HG02759 (cell line): ENCODE measurements at regions not wholly inside any gene's neighbourhood (a gene's known extent, or its start where the extent isn't known, plus 50 kb on each side); places are given as distances from the start of the nearest gene placed in this dataset.
"Not testable (repeated sequence)": the region's sequence is repeated elsewhere in the genome, so short reads cannot be mapped to it uniquely, and the experiment has no call there.

Experiments used
- ATAC-seq: cut with Tn5 transposase; IDR thresholded peaks from one replicate; pipeline ENCODE4 v1.9.1; 2021; ENCODE audit warnings: mild to moderate bottlenecking, moderate library complexity; ENCODE audit not compliant: unreplicated experiment

DNA sequence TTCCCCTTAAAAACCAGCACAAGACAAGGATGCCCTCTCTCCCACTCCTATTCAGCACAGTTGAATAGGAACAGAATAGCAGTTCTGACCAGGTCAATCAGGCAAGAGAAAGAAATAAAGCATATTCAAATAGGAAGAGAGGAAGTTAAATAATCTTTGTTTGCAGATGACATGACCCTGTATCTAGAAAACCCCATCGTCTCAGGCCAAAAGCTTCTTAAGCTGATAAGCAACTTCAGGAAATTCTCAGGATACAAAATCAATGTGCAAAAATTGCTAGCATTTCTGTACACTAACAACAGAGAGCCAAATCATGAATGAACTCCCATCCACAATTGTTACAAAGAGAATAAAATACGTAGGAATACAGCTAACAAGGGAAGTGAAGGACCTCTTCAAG lies 394.1 kb upstream of the NFIA start:
- ATAC-seq: not testable (repeated sequence)

- no peak for ATAC-seq
Observed at GRCh38 chr1:60681095-60681860, 401.1 kb upstream of the NFIA start.

DNA sequence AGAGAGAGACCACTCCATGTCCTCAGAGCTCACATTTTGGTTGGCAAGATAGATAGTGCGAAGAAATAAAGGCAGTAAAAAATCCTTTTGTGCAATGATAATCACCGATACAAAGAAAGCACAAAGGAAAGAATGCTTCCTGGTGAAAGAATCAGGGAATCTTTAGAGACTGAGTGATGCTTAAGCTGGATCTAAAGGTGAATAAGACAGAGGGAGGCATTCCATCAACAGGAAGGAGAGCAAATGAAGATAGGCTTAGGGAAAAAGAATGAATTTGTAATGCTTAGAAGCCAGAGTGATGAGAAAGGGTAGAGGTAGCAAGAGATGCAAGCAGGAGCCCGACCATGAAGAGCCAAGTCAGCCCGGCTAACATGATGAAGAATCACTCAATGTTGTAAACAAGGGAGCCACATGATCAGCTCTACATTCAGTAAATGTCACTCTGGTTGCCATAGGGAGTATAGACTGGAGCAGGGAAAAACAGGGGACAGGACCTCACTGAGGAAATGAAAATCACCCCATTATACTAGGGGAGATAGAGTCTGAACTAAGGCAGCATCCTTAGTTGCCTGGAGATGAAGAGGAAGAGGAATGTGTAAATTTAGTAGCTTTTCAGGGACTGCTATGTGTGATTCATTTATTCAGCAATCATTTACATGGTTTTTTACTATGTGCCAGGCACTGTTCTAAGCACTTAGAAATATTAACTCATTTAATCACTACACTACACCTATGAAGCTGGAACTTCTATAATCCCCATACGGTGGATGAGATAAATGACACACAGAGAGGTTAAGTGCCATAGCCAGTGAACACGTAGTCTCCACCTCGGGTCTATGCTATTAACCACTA lies 402.6 kb upstream of the NFIA start:
- no peak for ATAC-seq

DNA sequence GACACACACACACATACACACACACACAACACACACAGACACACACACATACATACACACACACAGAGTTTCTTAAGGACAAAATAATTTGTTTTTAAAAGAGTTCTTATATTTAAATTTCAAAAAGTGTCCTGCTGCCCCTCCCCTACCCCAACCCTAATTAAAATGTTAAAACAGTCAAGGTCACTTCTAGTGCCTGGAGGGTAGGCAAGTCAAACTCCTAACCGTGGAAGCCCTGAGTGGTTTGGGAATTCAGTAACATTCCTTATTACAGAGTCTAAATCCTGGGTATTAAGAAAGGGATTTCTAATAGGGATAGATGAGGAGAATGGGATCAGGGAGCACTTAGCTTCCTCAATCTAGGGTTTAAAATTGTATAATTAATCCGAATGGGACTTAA lies 403.6 kb upstream of the NFIA start:
- ATAC-seq: no peak

- no peak for ATAC-seq
Observed at GRCh38 chr1:60678391-60678790, 404.0 kb upstream of the NFIA start.

- no peak for ATAC-seq
Observed at GRCh38 chr1:60672449-60672848, 409.9 kb upstream of the NFIA start.

DNA sequence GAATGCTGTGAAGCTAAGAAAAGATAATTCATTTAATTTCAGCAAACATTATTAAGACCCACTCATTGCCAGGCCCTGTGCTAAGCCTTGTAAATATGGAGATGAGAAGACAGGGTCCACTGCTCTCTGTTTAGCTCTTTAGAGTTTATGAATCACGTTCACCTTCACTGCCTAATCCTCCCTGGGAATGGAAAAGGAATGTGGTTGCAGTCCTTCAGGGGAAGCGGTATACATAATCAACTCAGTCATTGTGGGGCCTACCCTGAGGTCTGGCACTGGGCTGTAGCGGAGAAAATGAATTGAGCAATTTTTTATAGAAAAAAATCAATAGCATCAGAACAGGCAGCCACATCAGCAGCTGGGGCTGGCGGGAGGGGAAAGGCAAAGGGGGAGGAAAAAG lies 412.1 kb upstream of the NFIA start:
- ATAC-seq: no peak

DNA sequence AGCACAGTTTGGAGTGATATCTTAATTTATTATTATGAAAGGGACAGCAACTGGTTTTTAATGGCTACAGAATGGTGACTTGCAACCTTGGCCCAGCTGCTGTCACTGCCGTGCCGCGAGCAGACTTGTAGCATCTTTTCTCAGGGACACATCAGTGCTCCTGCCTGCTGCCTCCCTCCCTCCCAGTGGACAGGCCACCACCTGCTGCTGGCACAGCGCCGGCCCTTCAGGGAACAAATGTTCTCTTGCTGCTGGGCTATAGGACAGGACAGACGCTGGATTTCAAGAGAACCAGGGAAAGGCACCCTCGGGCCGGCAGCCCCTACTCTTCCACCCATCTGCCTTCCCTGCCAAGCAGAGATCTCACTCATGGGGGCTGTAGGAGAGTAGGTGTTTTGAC lies 413.8 kb upstream of the NFIA start:
- no peak for ATAC-seq

DNA sequence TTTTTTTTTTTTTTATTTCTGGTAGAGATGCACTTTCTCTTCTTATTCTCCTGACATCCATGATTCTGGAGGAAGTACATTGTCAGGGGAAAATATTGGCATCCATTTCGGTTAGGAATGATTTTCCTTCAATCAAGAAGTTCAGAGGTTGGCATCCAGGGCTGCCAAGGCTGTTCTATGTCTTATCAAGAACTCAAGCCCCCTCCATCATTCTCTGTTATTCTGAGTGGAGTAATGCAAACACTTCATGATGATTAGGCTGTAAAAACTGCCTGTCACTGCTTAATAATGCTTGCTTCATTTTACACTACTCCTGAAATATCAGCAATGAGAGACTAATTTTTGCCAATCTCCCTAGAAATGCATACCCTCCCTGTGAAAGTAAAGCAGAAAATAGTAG lies 417.1 kb upstream of the NFIA start:
- no peak for ATAC-seq

DNA sequence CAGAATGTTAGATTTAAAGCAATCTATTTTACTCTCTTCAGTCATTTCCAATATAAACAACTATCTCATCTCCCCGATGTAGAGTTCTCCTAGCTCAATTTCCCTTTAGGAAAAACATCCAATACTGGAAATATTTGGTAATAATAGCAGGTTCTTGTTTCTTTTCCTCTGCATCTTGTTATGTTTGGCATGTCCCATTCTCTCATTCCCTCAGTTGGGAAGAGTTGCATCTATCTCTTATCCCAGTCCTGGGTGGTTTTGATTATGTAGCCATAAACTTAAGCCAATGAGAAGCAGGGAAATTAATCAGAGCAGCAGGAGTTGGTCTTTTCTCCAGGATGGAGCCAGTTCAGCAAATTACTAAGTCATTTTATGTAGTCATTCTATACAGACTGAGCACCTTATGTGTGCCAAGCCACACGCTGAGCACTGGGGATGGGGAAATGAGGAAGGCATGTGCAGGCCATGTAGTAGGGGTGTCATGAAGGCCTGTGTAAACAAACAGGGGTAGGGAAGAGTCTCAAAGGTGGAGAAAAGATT lies 418.2 kb upstream of the NFIA start:
- ATAC-seq: no peak

GRCh38 chr1:60662486-60663044 lies 419.8 kb upstream of the NFIA start:
- ATAC-seq: no peak

GRCh38 chr1:60657926-60658325 lies 424.4 kb upstream of the NFIA start:
- ATAC-seq: no peak

DNA sequence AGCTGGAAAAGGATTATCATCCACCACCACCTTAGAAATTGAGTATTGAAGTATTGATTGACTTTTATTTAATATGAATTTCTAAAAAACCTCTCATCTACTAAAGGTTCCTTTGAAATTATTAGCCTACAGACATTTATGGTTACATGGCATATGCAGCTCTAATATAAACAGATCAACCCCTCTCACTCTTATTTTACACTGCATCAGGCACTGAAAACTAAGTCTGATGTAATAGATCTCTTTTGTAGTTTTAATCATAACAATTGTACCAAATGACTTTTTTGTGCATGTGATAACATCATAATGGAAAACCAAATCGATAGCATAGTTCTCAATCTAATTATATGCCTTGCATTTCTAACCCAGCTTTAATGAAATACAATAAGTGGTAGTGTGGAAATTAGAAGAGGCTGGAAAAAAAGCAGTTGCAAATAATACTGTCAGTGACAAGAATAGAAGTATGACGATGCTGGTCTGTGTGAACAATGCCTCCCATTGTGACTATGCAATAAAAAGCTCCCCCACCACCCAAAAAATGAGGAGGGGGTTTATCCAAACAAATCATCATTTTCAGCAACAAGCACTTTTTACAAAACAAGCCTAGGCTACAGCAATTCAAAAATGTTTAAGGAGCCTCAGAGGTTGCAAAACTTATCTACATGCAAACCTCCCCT lies 426.5 kb upstream of the NFIA start:
- ATAC-seq: no peak

DNA sequence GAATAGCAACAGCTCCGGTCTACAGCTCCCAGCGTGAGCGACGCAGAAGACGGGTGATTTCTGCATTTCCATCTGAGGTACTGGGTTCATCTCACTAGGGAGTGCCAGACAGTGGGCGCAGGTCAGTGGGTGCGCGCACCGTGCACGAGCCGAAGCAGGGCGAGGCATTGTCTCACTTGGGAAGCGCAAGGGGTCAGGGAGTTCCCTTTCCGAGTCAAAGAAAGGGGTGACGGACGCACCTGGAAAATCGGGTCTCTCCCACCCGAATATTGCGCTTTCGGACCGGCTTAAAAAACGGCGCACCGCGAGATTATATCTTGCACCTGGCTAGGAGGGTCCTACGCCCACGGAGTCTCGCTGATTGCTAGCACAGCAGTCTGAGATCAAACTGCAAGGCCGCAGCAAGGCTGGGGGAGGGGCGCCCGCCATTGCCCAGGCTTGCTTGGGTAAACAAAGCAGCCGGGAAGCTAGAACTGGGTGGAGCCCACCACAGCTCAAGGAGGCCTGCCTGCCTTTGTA lies 442.3 kb upstream of the NFIA start:
- not testable (repeated sequence) for ATAC-seq

GRCh38 chr1:60639287-60639686 lies 443.1 kb upstream of the NFIA start:
- no peak for ATAC-seq

DNA sequence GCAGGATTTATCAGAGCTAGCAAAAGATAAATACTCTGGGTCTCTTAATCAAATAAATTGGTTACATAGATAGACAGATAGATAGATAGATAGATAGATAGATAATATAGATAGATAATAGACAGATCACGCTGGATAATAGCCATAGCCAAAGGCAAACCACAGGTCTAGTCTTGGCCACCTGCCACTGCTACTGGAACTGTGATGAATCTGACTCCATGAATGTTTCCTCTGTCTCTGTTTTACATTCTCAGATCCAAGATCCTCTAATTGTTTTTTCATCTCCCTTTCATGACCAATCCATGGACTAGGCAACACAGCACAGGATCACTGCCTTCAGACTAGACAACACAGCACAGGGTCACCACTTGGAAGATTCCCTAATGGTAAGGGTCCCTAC lies 444.7 kb upstream of the NFIA start:
- ATAC-seq: no peak

- no peak for ATAC-seq
Observed at GRCh38 chr1:60636946-60637345, 445.4 kb upstream of the NFIA start.

DNA sequence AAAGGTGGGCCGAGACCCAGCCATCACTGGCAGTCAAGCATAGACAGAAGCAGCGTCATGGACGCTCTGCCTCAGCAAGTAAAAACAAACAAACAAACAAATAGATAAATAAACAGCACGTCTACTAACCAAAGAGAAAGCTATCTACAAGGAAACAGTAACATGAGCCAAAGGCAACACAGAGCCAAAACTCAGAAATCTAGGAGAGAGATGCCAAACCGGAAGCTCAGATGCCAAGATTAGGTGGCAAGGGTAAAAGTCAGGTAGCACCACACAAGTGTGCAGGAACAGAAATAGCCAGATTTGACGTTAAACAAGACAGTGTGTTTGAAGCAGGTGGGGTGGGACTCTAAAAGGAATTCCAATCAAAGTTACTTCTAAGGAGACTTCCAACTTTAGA lies 448.3 kb upstream of the NFIA start:
- ATAC-seq: no peak

DNA sequence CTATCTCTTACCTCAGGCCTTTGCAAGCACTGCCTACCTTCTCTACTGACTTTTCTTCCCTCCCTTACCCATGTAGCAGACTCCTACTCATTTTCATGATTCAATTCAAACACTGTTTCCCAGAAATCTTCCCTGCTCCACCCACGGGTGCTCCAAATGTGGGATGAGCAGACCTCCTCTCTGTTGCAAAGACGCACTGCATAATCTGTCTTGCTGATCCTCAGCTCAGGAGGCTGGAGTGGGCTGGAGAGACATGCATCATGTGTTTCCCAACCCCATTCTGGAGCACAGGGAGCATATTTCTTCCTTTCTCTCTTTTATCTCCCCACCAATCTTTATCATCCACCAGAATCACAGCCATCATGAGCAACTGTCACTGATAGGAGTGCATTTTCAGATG lies 459.9 kb upstream of the NFIA start:
- no peak for ATAC-seq

DNA sequence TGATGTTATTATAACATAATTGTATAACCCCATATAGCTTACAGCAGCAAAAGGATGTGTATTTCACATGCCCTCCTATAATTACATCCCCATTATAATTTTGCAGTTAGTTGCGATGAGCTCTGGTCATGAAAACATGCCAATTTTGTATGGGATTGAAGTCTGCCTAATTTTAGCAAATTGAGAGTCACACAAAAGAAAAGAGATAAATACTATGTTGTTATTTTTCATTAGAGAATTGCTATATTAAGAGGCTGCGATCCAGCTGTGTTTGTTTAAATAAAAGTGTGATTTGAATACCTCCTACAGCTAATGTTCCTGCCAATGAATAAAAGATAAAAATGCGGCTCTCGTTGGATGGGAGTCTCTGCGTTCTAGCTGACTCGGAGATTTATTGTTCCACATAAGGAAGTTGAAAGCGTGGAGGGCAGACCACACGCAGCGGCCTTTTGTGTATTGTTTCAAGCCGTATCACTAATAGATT lies 461.0 kb upstream of the NFIA start:
- no peak for ATAC-seq

- no peak for ATAC-seq
Observed at GRCh38 chr1:60620087-60620486, 462.3 kb upstream of the NFIA start.
